ENCODE measurements at regions not wholly inside any gene's neighbourhood (a gene's known extent, or its start where the extent isn't known, plus 50 kb on each side); places are given as distances from the start of the nearest gene placed in this dataset.

DNA sequence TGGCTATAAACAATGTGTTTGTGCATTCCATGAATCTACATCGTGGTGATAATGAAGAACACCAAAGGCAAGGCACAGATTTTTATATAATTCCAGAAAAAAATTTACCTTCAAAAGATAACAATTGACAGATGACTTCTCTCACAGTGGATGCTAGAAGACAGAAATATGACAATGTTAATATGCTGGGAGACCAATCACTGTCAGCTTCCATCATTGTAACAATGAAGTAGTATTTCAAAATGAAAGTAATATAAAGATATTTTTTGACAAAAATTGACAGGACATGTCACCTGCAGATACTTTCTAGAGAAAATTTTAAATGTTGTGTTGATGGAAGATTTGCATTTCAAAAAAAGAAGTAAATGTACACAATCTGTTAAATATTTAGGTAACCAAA, 1925.9 kb upstream of the LRRTM1 start:
- intact Hi-C loops (cut with micrococcal nuclease; ENCODE audit: unreplicated experiment), result no loop called here
- no TSS peak for BruUV-seq (replicated peaks)
- TF ChIP-seq EZH2 (IDR thresholded peaks at IDR 0.05; ENCODE audit: borderline replicate concordance, low read depth, low read length, poor library complexity, severe bottlenecking), result no peak
- TF ChIP-seq, protein P1, sequence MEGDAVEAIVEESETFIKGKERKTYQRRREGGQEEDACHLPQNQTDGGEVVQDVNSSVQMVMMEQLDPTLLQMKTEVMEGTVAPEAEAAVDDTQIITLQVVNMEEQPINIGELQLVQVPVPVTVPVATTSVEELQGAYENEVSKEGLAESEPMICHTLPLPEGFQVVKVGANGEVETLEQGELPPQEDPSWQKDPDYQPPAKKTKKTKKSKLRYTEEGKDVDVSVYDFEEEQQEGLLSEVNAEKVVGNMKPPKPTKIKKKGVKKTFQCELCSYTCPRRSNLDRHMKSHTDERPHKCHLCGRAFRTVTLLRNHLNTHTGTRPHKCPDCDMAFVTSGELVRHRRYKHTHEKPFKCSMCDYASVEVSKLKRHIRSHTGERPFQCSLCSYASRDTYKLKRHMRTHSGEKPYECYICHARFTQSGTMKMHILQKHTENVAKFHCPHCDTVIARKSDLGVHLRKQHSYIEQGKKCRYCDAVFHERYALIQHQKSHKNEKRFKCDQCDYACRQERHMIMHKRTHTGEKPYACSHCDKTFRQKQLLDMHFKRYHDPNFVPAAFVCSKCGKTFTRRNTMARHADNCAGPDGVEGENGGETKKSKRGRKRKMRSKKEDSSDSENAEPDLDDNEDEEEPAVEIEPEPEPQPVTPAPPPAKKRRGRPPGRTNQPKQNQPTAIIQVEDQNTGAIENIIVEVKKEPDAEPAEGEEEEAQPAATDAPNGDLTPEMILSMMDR (conservative IDR thresholded peaks at IDR 0.05; ENCODE audit: low read depth, low read length), result no peak
- Histone ChIP-seq H3K36me3 (ENCODE audit: insufficient read depth, low read length, poor library complexity, severe bottlenecking) (no peaks in the 10 kb centered on the region), H3K27ac (ENCODE audit: low read depth, low read length, poor library complexity, severe bottlenecking) (no peak overlapping the region), H3K4me3 (ENCODE audit: low read depth, low read length, poor library complexity, severe bottlenecking) (no peak overlapping the region), H3K27me3 (replicated peaks; ENCODE audit: insufficient read depth, low read depth, low read length, poor library complexity) (no peaks in the 10 kb centered on the region), H3K9me3 (ENCODE audit: low read depth, low read length, poor library complexity, severe bottlenecking) (peaks cover 37% of the 10 kb centered on the region), H3K4me1 (ENCODE audit: insufficient read depth, low read length, poor library complexity, severe bottlenecking) (no peaks in the 10 kb centered on the region)
- CTCF ChIA-PET, result no interaction called here
- DNase-seq (ENCODE audit: low spot score), result no peak
- POLR2A ChIA-PET (ENCODE audit: low non-redundant PET), result no interaction called here

DNA sequence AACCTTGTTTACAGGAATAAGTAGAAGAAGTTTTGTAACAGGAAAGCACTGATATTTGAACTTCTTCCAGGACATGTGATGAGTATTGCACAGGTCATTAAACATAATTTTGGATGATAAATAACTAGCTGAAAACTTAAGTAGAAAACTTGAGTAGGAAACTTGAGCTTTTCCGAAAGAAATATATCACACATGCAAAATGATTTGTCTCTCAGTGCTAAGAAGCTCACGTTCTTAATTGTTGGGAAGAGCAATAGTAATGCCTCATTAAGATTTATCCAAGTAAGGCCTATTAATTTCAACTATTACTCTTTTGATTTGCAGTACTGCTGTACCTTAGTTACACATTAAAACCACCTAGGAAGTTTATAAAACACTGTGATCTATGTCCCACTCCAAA, 1921.9 kb upstream of the LRRTM1 start:
- Histone ChIP-seq H3K27me3 (replicated peaks; ENCODE audit: insufficient read depth, low read depth, low read length, poor library complexity) (no peaks in the 10 kb centered on the region), H3K4me3 (ENCODE audit: low read depth, low read length, poor library complexity, severe bottlenecking) (no peak overlapping the region), H3K9me3 (ENCODE audit: low read depth, low read length, poor library complexity, severe bottlenecking) (peaks cover 53% of the 10 kb centered on the region), H3K4me1 (ENCODE audit: insufficient read depth, low read length, poor library complexity, severe bottlenecking) (no peaks in the 10 kb centered on the region), H3K36me3 (ENCODE audit: insufficient read depth, low read length, poor library complexity, severe bottlenecking) (no peaks in the 10 kb centered on the region), H3K27ac (ENCODE audit: low read depth, low read length, poor library complexity, severe bottlenecking) (no peak overlapping the region)
- ChIA-PET CTCF (no interaction called here), POLR2A (ENCODE audit: low non-redundant PET) (no interaction called here)
- no peak for DNase-seq (ENCODE audit: low spot score)
- intact Hi-C loops (cut with micrococcal nuclease; ENCODE audit: unreplicated experiment), result no loop called here
- TF ChIP-seq, protein P1 (conservative IDR thresholded peaks at IDR 0.05; ENCODE audit: low read depth, low read length), result no peak
- no peak for TF ChIP-seq EZH2 (IDR thresholded peaks at IDR 0.05; ENCODE audit: borderline replicate concordance, low read depth, low read length, poor library complexity, severe bottlenecking)
- BruUV-seq (replicated peaks), result no TSS peak

DNA sequence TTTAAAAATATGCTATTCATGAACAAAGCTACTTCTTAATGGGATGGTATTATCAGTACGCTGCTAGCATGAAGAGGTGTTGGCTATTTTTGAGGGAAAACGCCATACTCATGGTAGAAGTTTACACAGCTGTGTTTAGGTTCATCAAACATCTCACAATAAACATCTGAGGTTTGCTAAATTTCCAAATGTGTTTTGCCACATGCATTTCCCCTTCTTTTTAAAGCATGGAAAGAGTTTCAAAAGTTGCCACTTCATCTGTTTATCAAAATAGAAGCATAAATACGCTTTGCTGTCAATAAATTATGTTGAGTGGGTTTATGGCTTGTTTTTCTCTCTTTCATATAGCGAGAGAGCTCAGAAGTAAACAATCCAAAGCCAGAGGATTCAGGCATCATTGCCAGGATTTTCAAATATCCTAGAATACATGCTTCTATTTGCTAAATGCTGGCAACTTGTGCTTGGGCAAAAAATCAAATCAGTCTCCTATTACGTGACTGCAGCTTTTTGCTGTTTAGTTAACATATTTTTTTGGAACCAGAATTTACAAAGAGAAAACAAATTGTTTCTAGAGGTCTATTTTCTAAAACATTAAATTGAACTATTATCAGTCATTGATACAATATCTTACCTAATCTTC, 1919.9 kb upstream of the LRRTM1 start:
- intact Hi-C loops (cut with micrococcal nuclease; ENCODE audit: unreplicated experiment), result no loop called here
- BruUV-seq (replicated peaks), result no TSS peak
- Histone ChIP-seq H3K36me3 (ENCODE audit: insufficient read depth, low read length, poor library complexity, severe bottlenecking) (no peaks in the 10 kb centered on the region), H3K27ac (ENCODE audit: low read depth, low read length, poor library complexity, severe bottlenecking) (no peak overlapping the region), H3K27me3 (replicated peaks; ENCODE audit: insufficient read depth, low read depth, low read length, poor library complexity) (no peaks in the 10 kb centered on the region), H3K4me3 (ENCODE audit: low read depth, low read length, poor library complexity, severe bottlenecking) (no peak overlapping the region), H3K9me3 (ENCODE audit: low read depth, low read length, poor library complexity, severe bottlenecking) (peaks cover 55% of the 10 kb centered on the region), H3K4me1 (ENCODE audit: insufficient read depth, low read length, poor library complexity, severe bottlenecking) (no peaks in the 10 kb centered on the region)
- DNase-seq (ENCODE audit: low spot score), result no peak
- CTCF ChIA-PET, result no interaction called here
- TF ChIP-seq EZH2 (IDR thresholded peaks at IDR 0.05; ENCODE audit: borderline replicate concordance, low read depth, low read length, poor library complexity, severe bottlenecking), result no peak
- TF ChIP-seq, protein P1 (conservative IDR thresholded peaks at IDR 0.05; ENCODE audit: low read depth, low read length), result no peak
- POLR2A ChIA-PET (ENCODE audit: low non-redundant PET), result no interaction called here

Data from A673 (cell line).